ENCODE measurements at regions not wholly inside any gene's neighbourhood (a gene's known extent, or its start where the extent isn't known, plus 50 kb on each side); places are given as distances from the start of the nearest gene placed in this dataset.

- Histone ChIP-seq H3K27ac (ENCODE audit: low read depth) (no peak overlapping the region), H3K4me2 (no peak overlapping the region), H3K36me3 (ENCODE audit: insufficient read depth) (no peaks in the 10 kb centered on the region), H4K20me1 (replicated peaks; ENCODE audit: insufficient read depth) (no peaks in the 10 kb centered on the region), H3K79me2 (replicated peaks; ENCODE audit: insufficient read depth) (no peaks in the 10 kb centered on the region), H3K4me3 (no peak overlapping the region), H3K9me2 (ENCODE audit: insufficient read depth) (peaks cover 3% of the 10 kb centered on the region; the same call in 1 of the 2 replicates), H3K27me3 (ENCODE audit: insufficient read depth) (no peaks in the 10 kb centered on the region), H3K4me1 (ENCODE audit: insufficient read depth) (peaks cover 33% of the 10 kb centered on the region), H2AFZ (peak overlapping the region; percentile 18; the same call in 1 of the 2 replicates), H3F3A (replicated peaks; ENCODE audit: low read depth) (peaks cover 13% of the 10 kb centered on the region)
- H3K4me1 Mint-ChIP-seq: peaks cover 38% of the 10 kb centered on the region
- no peak overlapping the region for H3K27ac Mint-ChIP-seq
- DNase-seq (ENCODE audit: low spot score) (no peak), ATAC-seq (no peak)
- peaks cover 3% of the 10 kb centered on the region; the same call in 2 of the 3 replicates for H3K36me3 Mint-ChIP-seq (ENCODE audit: low read depth)
- no peak overlapping the region for H3K4me3 Mint-ChIP-seq
- TF ChIP-seq ZNF331 (CRISPR knock-in tag; IDR thresholded peaks at IDR 0.05; ENCODE audit: low read depth): no peak
- H3K27me3 Mint-ChIP-seq (ENCODE audit: insufficient read depth, low read depth, poor library complexity): peaks cover 9% of the 10 kb centered on the region
- peaks cover 8% of the 10 kb centered on the region; the same call in 2 of the 3 replicates for H3K9me3 Mint-ChIP-seq
Measured at GRCh38 chr12:4152145-4152795, 121.3 kb upstream of the CCND2 start.

GRCh38 chr12:4151362-4152121, 122.0 kb upstream of the CCND2 start:
- Histone ChIP-seq H2AFZ (no peak overlapping the region), H3K4me1 (ENCODE audit: insufficient read depth) (peaks cover 33% of the 10 kb centered on the region), H3K9me2 (ENCODE audit: insufficient read depth) (peaks cover 3% of the 10 kb centered on the region; the same call in 1 of the 2 replicates), H3F3A (replicated peaks; ENCODE audit: low read depth) (peaks cover 10% of the 10 kb centered on the region), H3K79me2 (replicated peaks; ENCODE audit: insufficient read depth) (no peaks in the 10 kb centered on the region), H3K4me2 (no peak overlapping the region), H3K4me3 (no peak overlapping the region), H4K20me1 (replicated peaks; ENCODE audit: insufficient read depth) (no peaks in the 10 kb centered on the region), H3K27ac (ENCODE audit: low read depth) (no peak overlapping the region), H3K27me3 (ENCODE audit: insufficient read depth) (no peaks in the 10 kb centered on the region), H3K36me3 (ENCODE audit: insufficient read depth) (no peaks in the 10 kb centered on the region)
- Mint-ChIP-seq H3K36me3 (ENCODE audit: low read depth) (peaks cover 3% of the 10 kb centered on the region; the same call in 2 of the 3 replicates), H3K4me1 (peaks cover 38% of the 10 kb centered on the region), H3K27ac (no peak overlapping the region), H3K4me3 (no peak overlapping the region), H3K27me3 (ENCODE audit: insufficient read depth, low read depth, poor library complexity) (peaks cover 9% of the 10 kb centered on the region), H3K9me3 (peaks cover 8% of the 10 kb centered on the region; the same call in 2 of the 3 replicates)
- DNase-seq (ENCODE audit: low spot score): no peak
- ATAC-seq: no peak
- TF ChIP-seq CREB1 (CRISPR knock-in tag; IDR thresholded peaks at IDR 0.05; ENCODE audit: low read depth): no peak
- TF ChIP-seq EZH2 (IDR thresholded peaks at IDR 0.05; ENCODE audit: low read depth, unreplicated experiment): no peak
- no peak for TF ChIP-seq REST (IDR thresholded peaks at IDR 0.05; ENCODE audit: unreplicated experiment)
- no peak for TF ChIP-seq CTCF (conservative IDR thresholded peaks at IDR 0.05; ENCODE audit: low read depth in 2 of 2)
- no peak for TF ChIP-seq POLR2AphosphoS5 (IDR thresholded peaks at IDR 0.05; ENCODE audit: low read depth)
- no peak for TF ChIP-seq STAT1 (IDR thresholded peaks at IDR 0.05; ENCODE audit: unreplicated experiment)
- no peak for TF ChIP-seq JUNB (IDR thresholded peaks at IDR 0.05; ENCODE audit: unreplicated experiment)
- TF ChIP-seq ETS1 (IDR thresholded peaks at IDR 0.05): no peak
- TF ChIP-seq NANOG (IDR thresholded peaks at IDR 0.05; ENCODE audit: borderline replicate concordance): no peak
- TF ChIP-seq ZNF114 (CRISPR knock-in tag; IDR thresholded peaks at IDR 0.05): no peak

Data from GM23338 (cell line).